Left ventricle myocardium inferior (tissue), 1 donor: ENCODE measurements at regions not wholly inside any gene's neighbourhood (a gene's known extent, or its start where the extent isn't known, plus 50 kb on each side); places are given as distances from the start of the nearest gene placed in this dataset.
"Not testable (repeated sequence)": the region's sequence is repeated elsewhere in the genome, so short reads cannot be mapped to it uniquely, and the experiment has no call there.

Source experiments
- DNase-seq: peaks from one replicate; pipeline ENCODE4 v3.0.0-alpha.2; 2020
- H3K27ac ChIP-seq: fragments of 200-600 bp; replicated peaks from 2 replicates; pipeline ENCODE4 v1.8.0; 2021
- H3K27me3 ChIP-seq: fragments of 200-600 bp; 2 replicates; pipeline ENCODE4 v1.8.0; 2021; ENCODE audit warnings: low read depth
- H3K36me3 ChIP-seq: fragments of 200-600 bp; 2 replicates; pipeline ENCODE4 v1.8.0; 2021
- H3K4me1 ChIP-seq: fragments of 200-600 bp; 2 replicates; pipeline ENCODE4 v1.8.0; 2021
- H3K4me3 ChIP-seq: fragments of 200-600 bp; 2 replicates; pipeline ENCODE4 v1.8.0; 2021; ENCODE audit warnings: mild to moderate bottlenecking, moderate library complexity
- H3K9me3 ChIP-seq: fragments of 200-600 bp; replicated peaks from 2 replicates; pipeline ENCODE4 v1.8.0; 2021
- CTCF ChIP-seq: fragments of 200-600 bp; IDR thresholded peaks from 2 replicates; pipeline ENCODE4 v1.8.0; 2021; ENCODE audit warnings: antibody characterized with exemption, mild to moderate bottlenecking, borderline replicate concordance
- intact Hi-C: fragments of 100-400 bp; cut with micrococcal nuclease; formaldehyde crosslinking; loops from one replicate; pipeline ENCODE4 v1.11.0; 2022
- donor health status: DM: no; HTN: yes; CAD: no; lungs with severe emphysema.

- intact Hi-C loops, result no loop called here
- H3K36me3 ChIP-seq, result no peaks in the 10 kb centered on the region
- H3K4me1 ChIP-seq, result no peaks in the 10 kb centered on the region
- no peak overlapping the region for H3K27ac ChIP-seq
- DNase-seq, result no peak
- peaks cover 7% of the 10 kb centered on the region for H3K9me3 ChIP-seq
- no peak for TF ChIP-seq CTCF
- no peaks in the 10 kb centered on the region for H3K27me3 ChIP-seq
- no peak overlapping the region for H3K4me3 ChIP-seq
Observed at GRCh38 chr11:87804176-87804575, 371.1 kb downstream of the RAB38 start.

GRCh38 chr11:87803748-87804147 lies 371.5 kb downstream of the RAB38 start:
- Histone ChIP-seq H3K27me3 (no peaks in the 10 kb centered on the region), H3K27ac (no peak overlapping the region), H3K9me3 (peaks cover 7% of the 10 kb centered on the region), H3K4me3 (no peak overlapping the region), H3K4me1 (no peaks in the 10 kb centered on the region), H3K36me3 (no peaks in the 10 kb centered on the region)
- intact Hi-C loops, result no loop called here
- no peak for DNase-seq
- no peak for TF ChIP-seq CTCF

GRCh38 chr11:87784862-87785261 lies 390.4 kb downstream of the RAB38 start:
- not testable (repeated sequence) for H3K4me1 ChIP-seq

GRCh38 chr11:87780068-87780413 lies 395.2 kb downstream of the RAB38 start:
- Histone ChIP-seq H3K27ac (no peak overlapping the region), H3K36me3 (no peaks in the 10 kb centered on the region), H3K4me1 (no peaks in the 10 kb centered on the region), H3K4me3 (no peak overlapping the region), H3K27me3 (no peaks in the 10 kb centered on the region), H3K9me3 (peaks cover 20% of the 10 kb centered on the region)
- intact Hi-C loops, result no loop called here
- no peak for TF ChIP-seq CTCF
- no peak for DNase-seq

More at GRCh38 chr11:87784862-87785261, 390.4 kb downstream of the RAB38 start:
- H3K4me3 ChIP-seq, H3K27me3 ChIP-seq, intact Hi-C loops, H3K27ac ChIP-seq, H3K36me3 ChIP-seq, DNase-seq: not testable (repeated sequence)
- peaks cover 21% of the 10 kb centered on the region for H3K9me3 ChIP-seq

- TF ChIP-seq CTCF, result no peak
- intact Hi-C loops, result no loop called here
Observed at GRCh38 chr11:87779276-87780067, 395.8 kb downstream of the RAB38 start.

GRCh38 chr11:87778357-87778756 lies 396.9 kb downstream of the RAB38 start:
- intact Hi-C loops, result no loop called here
- H3K4me3 ChIP-seq, result no peak overlapping the region
- no peaks in the 10 kb centered on the region for H3K36me3 ChIP-seq
- peaks cover 6% of the 10 kb centered on the region for H3K9me3 ChIP-seq
- no peak for DNase-seq
- TF ChIP-seq CTCF, result no peak
- H3K27me3 ChIP-seq, result no peaks in the 10 kb centered on the region
- no peak overlapping the region for H3K27ac ChIP-seq
- no peaks in the 10 kb centered on the region for H3K4me1 ChIP-seq

More at GRCh38 chr11:87779276-87780067, 395.8 kb downstream of the RAB38 start:
- H3K36me3 ChIP-seq, result no peaks in the 10 kb centered on the region
- H3K4me3 ChIP-seq, result no peak overlapping the region
- H3K27me3 ChIP-seq, result no peaks in the 10 kb centered on the region
- DNase-seq, result no peak
- peaks cover 15% of the 10 kb centered on the region for H3K9me3 ChIP-seq
- no peaks in the 10 kb centered on the region for H3K4me1 ChIP-seq
- H3K27ac ChIP-seq, result no peak overlapping the region
